ENCODE measurements at regions not wholly inside any gene's neighbourhood (a gene's known extent, or its start where the extent isn't known, plus 50 kb on each side); places are given as distances from the start of the nearest gene placed in this dataset.

- TF ChIP-seq CHD4 (IDR thresholded peaks at IDR 0.05; ENCODE audit: borderline replicate concordance), result no peak
- no peak for TF ChIP-seq CTCF (IDR thresholded peaks at IDR 0.05)
- TF ChIP-seq NFE2L2 (conservative IDR thresholded peaks at IDR 0.05; ENCODE audit: low read length), result no peak
- TF ChIP-seq HOXB13 (CRISPR knock-in tag; IDR thresholded peaks at IDR 0.05; ENCODE audit: low read depth), result no peak
- no peak for TF ChIP-seq POLR2A (IDR thresholded peaks at IDR 0.05; ENCODE audit: low read length)
Observed at GRCh38 chr11:97514446-97514845, 1124.6 kb downstream of the JRKL start.

Measured in A549 (cell line).